WTC11 (cell line): ENCODE measurements at regions not wholly inside any gene's neighbourhood (a gene's known extent, or its start where the extent isn't known, plus 50 kb on each side); places are given as distances from the start of the nearest gene placed in this dataset.

Source experiments
- CTCF ChIP-seq: fragments of 200-600 bp; IDR thresholded peaks from 2 replicates; pipeline ENCODE4 v1.8.0; 2022; ENCODE audit warnings: antibody characterized with exemption
- E2F4 ChIP-seq: sonication (generic); formaldehyde crosslinking; IDR thresholded peaks from 2 replicates; pipeline ENCODE4 v1.8.1; 2022; ENCODE audit warnings: low read depth, mild to moderate bottlenecking, moderate library complexity, missing genetic modification reagents, borderline replicate concordance
- IRF1 ChIP-seq: sonication (generic); formaldehyde crosslinking; IDR thresholded peaks from 2 replicates; pipeline ENCODE4 v1.8.0; 2023; ENCODE audit warnings: missing genetic modification reagents
- NFYB ChIP-seq: sonication (generic); formaldehyde crosslinking; conservative IDR thresholded peaks from 2 replicates; pipeline ENCODE4 v1.8.0; 2022; ENCODE audit warnings: low read depth, missing genetic modification reagents
- NR1H2 ChIP-seq: sonication (generic); formaldehyde crosslinking; IDR thresholded peaks from 2 replicates; pipeline ENCODE4 v1.9.0; 2021; ENCODE audit warnings: mild to moderate bottlenecking, moderate library complexity, missing genetic modification reagents
- NR2C2 ChIP-seq: sonication (generic); formaldehyde crosslinking; IDR thresholded peaks from 2 replicates; pipeline ENCODE4 v1.8.0; 2022; ENCODE audit warnings: mild to moderate bottlenecking, missing genetic modification reagents
- ZNF138 ChIP-seq: sonication (generic); formaldehyde crosslinking; conservative IDR thresholded peaks from 2 replicates; pipeline ENCODE4 v1.8.1; 2022; ENCODE audit warnings: mild to moderate bottlenecking, moderate library complexity, missing genetic modification reagents
- TF ChIP-seq, protein P1 (sequence below): sonication (generic); formaldehyde crosslinking; conservative IDR thresholded peaks from 2 replicates; pipeline ENCODE4 v1.8.1; 2022; ENCODE audit warnings: mild to moderate bottlenecking, missing genetic modification reagents
- TF ChIP-seq, protein P2 (sequence below): sonication (generic); formaldehyde crosslinking; IDR thresholded peaks from 2 replicates; pipeline ENCODE4 v1.8.1; 2022; ENCODE audit warnings: low read depth, missing genetic modification reagents, borderline replicate concordance

DNA sequence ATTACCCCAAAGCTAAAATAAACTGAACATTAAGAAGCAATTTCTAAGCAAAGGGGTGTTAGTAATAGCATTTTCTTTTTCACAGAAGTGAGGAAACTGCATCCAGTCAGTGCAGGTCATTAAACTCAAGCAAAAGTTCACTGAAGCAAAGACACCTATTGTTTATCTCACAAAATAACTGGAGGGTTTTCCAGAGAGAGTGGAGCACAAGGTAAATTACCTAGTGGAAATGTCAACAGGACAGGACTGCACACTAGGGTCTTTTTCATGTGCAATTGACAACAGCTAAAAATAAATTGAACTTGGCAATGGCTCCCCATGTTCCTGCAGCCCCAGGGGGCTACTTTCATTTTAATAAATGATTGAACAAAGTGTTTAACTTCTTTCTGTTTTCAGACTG is 742.0 kb downstream of the GALC start:
- no peak for TF ChIP-seq CTCF
- no peak for TF ChIP-seq NR1H2 (CRISPR knock-in tag)
- TF ChIP-seq, protein P1, sequence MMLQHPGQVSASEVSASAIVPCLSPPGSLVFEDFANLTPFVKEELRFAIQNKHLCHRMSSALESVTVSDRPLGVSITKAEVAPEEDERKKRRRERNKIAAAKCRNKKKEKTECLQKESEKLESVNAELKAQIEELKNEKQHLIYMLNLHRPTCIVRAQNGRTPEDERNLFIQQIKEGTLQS (CRISPR knock-in tag): no peak
- no peak for TF ChIP-seq E2F4 (CRISPR knock-in tag)
- TF ChIP-seq ZNF138 (CRISPR knock-in tag): no peak
- TF ChIP-seq, protein P2, sequence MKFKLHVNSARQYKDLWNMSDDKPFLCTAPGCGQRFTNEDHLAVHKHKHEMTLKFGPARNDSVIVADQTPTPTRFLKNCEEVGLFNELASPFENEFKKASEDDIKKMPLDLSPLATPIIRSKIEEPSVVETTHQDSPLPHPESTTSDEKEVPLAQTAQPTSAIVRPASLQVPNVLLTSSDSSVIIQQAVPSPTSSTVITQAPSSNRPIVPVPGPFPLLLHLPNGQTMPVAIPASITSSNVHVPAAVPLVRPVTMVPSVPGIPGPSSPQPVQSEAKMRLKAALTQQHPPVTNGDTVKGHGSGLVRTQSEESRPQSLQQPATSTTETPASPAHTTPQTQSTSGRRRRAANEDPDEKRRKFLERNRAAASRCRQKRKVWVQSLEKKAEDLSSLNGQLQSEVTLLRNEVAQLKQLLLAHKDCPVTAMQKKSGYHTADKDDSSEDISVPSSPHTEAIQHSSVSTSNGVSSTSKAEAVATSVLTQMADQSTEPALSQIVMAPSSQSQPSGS: no peak
- no peak for TF ChIP-seq IRF1
- no peak for TF ChIP-seq NFYB (CRISPR knock-in tag)
- TF ChIP-seq NR2C2 (CRISPR knock-in tag): no peak
